ENCODE measurements at regions not wholly inside any gene's neighbourhood (a gene's known extent, or its start where the extent isn't known, plus 50 kb on each side); places are given as distances from the start of the nearest gene placed in this dataset.

DNA sequence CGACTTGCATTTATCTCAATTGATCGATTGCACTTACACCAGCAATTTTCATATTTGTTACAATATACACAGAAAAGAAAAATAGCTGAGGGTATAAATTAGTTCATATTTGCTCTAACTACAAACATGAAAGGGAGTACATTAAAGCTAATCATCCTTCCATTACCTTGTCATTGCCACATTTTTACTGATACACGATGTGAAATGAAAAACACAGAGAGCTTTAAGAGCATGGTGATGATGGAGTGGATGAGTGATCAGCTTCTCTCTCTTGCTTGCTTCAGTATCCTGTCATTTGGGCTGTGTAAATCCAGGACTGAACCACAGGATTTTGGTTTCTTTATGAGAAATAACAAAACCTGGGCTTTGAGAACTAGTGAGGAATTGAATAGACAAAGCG lies 1207.5 kb upstream of the GOT2 start:
- TF ChIP-seq POLR2AphosphoS5 (IDR thresholded peaks at IDR 0.05; ENCODE audit: low read depth, low read length) (no peak), SIN3A (IDR thresholded peaks at IDR 0.05; ENCODE audit: borderline replicate concordance, insufficient read depth, low read depth, low read length) (no peak), TCF7L2 (IDR thresholded peaks at IDR 0.05; ENCODE audit: low read depth, low read length) (no peak)
- TF ChIP-seq, protein P1, sequence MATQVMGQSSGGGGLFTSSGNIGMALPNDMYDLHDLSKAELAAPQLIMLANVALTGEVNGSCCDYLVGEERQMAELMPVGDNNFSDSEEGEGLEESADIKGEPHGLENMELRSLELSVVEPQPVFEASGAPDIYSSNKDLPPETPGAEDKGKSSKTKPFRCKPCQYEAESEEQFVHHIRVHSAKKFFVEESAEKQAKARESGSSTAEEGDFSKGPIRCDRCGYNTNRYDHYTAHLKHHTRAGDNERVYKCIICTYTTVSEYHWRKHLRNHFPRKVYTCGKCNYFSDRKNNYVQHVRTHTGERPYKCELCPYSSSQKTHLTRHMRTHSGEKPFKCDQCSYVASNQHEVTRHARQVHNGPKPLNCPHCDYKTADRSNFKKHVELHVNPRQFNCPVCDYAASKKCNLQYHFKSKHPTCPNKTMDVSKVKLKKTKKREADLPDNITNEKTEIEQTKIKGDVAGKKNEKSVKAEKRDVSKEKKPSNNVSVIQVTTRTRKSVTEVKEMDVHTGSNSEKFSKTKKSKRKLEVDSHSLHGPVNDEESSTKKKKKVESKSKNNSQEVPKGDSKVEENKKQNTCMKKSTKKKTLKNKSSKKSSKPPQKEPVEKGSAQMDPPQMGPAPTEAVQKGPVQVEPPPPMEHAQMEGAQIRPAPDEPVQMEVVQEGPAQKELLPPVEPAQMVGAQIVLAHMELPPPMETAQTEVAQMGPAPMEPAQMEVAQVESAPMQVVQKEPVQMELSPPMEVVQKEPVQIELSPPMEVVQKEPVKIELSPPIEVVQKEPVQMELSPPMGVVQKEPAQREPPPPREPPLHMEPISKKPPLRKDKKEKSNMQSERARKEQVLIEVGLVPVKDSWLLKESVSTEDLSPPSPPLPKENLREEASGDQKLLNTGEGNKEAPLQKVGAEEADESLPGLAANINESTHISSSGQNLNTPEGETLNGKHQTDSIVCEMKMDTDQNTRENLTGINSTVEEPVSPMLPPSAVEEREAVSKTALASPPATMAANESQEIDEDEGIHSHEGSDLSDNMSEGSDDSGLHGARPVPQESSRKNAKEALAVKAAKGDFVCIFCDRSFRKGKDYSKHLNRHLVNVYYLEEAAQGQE (IDR thresholded peaks at IDR 0.05; ENCODE audit: insufficient read depth in 1 of 2, low read depth in 2 of 2, low read length in 1 of 2), result no peak
- TF ChIP-seq, protein P2, sequence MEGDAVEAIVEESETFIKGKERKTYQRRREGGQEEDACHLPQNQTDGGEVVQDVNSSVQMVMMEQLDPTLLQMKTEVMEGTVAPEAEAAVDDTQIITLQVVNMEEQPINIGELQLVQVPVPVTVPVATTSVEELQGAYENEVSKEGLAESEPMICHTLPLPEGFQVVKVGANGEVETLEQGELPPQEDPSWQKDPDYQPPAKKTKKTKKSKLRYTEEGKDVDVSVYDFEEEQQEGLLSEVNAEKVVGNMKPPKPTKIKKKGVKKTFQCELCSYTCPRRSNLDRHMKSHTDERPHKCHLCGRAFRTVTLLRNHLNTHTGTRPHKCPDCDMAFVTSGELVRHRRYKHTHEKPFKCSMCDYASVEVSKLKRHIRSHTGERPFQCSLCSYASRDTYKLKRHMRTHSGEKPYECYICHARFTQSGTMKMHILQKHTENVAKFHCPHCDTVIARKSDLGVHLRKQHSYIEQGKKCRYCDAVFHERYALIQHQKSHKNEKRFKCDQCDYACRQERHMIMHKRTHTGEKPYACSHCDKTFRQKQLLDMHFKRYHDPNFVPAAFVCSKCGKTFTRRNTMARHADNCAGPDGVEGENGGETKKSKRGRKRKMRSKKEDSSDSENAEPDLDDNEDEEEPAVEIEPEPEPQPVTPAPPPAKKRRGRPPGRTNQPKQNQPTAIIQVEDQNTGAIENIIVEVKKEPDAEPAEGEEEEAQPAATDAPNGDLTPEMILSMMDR (IDR thresholded peaks at IDR 0.05), result no peak
- Histone ChIP-seq H3K27me3 (ENCODE audit: control insufficient read depth, insufficient read depth, low read length) (no peaks in the 10 kb centered on the region), H3K4me3 (ENCODE audit: low read depth in 2 of 2, low read length in 2 of 2) (no peak overlapping the region), H3K36me3 (ENCODE audit: control insufficient read depth, insufficient read depth, low read length) (no peaks in the 10 kb centered on the region), H3K27ac (ENCODE audit: low read length) (no peak overlapping the region), H3K4me1 (ENCODE audit: control insufficient read depth, insufficient read depth, low read length) (no peaks in the 10 kb centered on the region), H3K9me3 (ENCODE audit: control insufficient read depth, insufficient read depth, low read depth, low read length) (no peaks in the 10 kb centered on the region)
- intact Hi-C loops (cut with micrococcal nuclease; ENCODE audit: unreplicated experiment) (no loop called here), in situ Hi-C loops (cut with HindIII; ENCODE audit: low pct_unique_long_range_greater_than_20kb, low sequenced_read_pairs) (no loop called here)
- DNase-seq (ENCODE audit: low read depth, low spot score), result no peak
- POLR2A ChIA-PET, result no interaction called here
- CTCF ChIA-PET, result no interaction called here
- ATAC-seq, result no peak
- BruUV-seq (replicated peaks), result no TSS peak

DNA sequence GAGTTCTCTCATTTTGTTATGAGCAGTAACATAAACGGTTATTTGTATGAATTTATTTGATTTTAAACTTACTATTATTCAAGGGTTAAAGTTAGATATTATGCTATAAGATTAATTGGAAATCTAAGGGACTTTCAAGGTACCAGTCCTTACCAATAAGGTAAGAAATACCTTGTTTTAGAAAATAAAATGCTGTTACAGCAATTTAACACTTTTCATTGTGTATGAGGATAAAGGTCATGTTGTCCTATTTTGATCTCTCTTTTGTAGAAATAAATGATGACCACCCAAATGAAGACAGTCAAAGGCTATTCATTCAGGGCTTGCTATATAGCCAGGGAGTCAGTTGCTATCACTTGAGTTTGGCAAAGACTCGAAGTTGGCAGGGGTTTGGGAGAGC lies 1185.9 kb upstream of the GOT2 start:
- DNase-seq (ENCODE audit: low read depth, low spot score) (no peak), ATAC-seq (no peak)
- Histone ChIP-seq H3K4me3 (ENCODE audit: low read depth in 2 of 2, low read length in 2 of 2) (no peak overlapping the region), H3K27ac (ENCODE audit: low read length) (no peak overlapping the region), H3K36me3 (ENCODE audit: control insufficient read depth, insufficient read depth, low read length) (no peaks in the 10 kb centered on the region), H3K9me3 (ENCODE audit: control insufficient read depth, insufficient read depth, low read depth, low read length) (no peaks in the 10 kb centered on the region), H3K4me1 (ENCODE audit: control insufficient read depth, insufficient read depth, low read length) (no peaks in the 10 kb centered on the region), H3K27me3 (ENCODE audit: control insufficient read depth, insufficient read depth, low read length) (no peaks in the 10 kb centered on the region)
- intact Hi-C loops (cut with micrococcal nuclease; ENCODE audit: unreplicated experiment) (no loop called here), in situ Hi-C loops (cut with HindIII; ENCODE audit: low pct_unique_long_range_greater_than_20kb, low sequenced_read_pairs) (no loop called here)
- ChIA-PET CTCF (no interaction called here), POLR2A (no interaction called here)
- BruUV-seq (replicated peaks), result no TSS peak
- TF ChIP-seq SIN3A (IDR thresholded peaks at IDR 0.05; ENCODE audit: borderline replicate concordance, insufficient read depth, low read depth, low read length) (no peak), TCF7L2 (IDR thresholded peaks at IDR 0.05; ENCODE audit: low read depth, low read length) (no peak), POLR2AphosphoS5 (IDR thresholded peaks at IDR 0.05; ENCODE audit: low read depth, low read length) (no peak)
- TF ChIP-seq, protein P1 (IDR thresholded peaks at IDR 0.05; ENCODE audit: insufficient read depth in 1 of 2, low read depth in 2 of 2, low read length in 1 of 2), result no peak
- TF ChIP-seq, protein P2 (IDR thresholded peaks at IDR 0.05), result no peak

Data from Panc1 (cell line).